ENCODE measurements at regions not wholly inside any gene's neighbourhood (a gene's known extent, or its start where the extent isn't known, plus 50 kb on each side); places are given as distances from the start of the nearest gene placed in this dataset.

- TF ChIP-seq, protein P1, sequence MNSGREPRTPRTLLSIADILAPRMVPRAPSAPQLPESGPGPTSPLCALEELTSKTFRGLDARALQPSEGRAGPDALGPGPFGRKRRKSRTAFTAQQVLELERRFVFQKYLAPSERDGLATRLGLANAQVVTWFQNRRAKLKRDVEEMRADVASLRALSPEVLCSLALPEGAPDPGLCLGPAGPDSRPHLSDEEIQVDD (CRISPR knock-in tag; IDR thresholded peaks at IDR 0.05; ENCODE audit: borderline replicate concordance), result no peak
- TF ChIP-seq HNF1B (CRISPR knock-in tag; IDR thresholded peaks at IDR 0.05), result no peak
- TF ChIP-seq CHD2 (IDR thresholded peaks at IDR 0.05; ENCODE audit: low read depth, low read length), result no peak
- no peak for TF ChIP-seq SAP130 (CRISPR knock-in tag; IDR thresholded peaks at IDR 0.05; ENCODE audit: low read depth)
- no peak for TF ChIP-seq TRIM22 (IDR thresholded peaks at IDR 0.05)
- no peak for TF ChIP-seq BRD4 (CRISPR knock-in tag; IDR thresholded peaks at IDR 0.05)
- no peak for TF ChIP-seq SP1 (IDR thresholded peaks at IDR 0.05)
- no peak for TF ChIP-seq SP1 (CRISPR knock-in tag; IDR thresholded peaks at IDR 0.05)
- no peak for TF ChIP-seq ZC3H13 (CRISPR knock-in tag; IDR thresholded peaks at IDR 0.05)
- no peak for TF ChIP-seq ZNF569 (CRISPR knock-in tag; IDR thresholded peaks at IDR 0.05; ENCODE audit: borderline replicate concordance)
- peak; percentile 20; the same call in 1 of the 2 replicates for TF ChIP-seq NR2C2 (CRISPR knock-in tag; IDR thresholded peaks at IDR 0.05; ENCODE audit: borderline replicate concordance)
- no peak for TF ChIP-seq FOXO1 (CRISPR knock-in tag; IDR thresholded peaks at IDR 0.05)
- TF ChIP-seq ZNF496 (CRISPR knock-in tag; IDR thresholded peaks at IDR 0.05; ENCODE audit: insufficient replicate concordance), result no peak
- TF ChIP-seq TFAP4 (IDR thresholded peaks at IDR 0.05; ENCODE audit: borderline replicate concordance, low read depth), result 0 out of 2 replicates have a peak, but pooled peaks have one; percentile 14
- TF ChIP-seq, protein P2, sequence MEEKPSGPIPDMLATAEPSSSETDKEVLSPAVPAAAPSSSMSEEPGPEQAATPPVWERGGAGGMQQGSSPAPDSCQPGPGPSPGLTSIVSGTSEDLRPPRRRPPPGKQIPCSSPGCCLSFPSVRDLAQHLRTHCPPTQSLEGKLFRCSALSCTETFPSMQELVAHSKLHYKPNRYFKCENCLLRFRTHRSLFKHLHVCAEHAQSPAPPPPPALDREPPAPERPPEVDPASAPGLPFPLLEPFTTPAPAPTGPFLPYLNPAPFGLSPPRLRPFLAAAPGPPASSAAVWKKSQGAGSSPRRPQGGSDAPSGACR (CRISPR knock-in tag; IDR thresholded peaks at IDR 0.05), result no peak
- peak; percentile 8; the same call in 1 of the 2 replicates for TF ChIP-seq ARID4A (CRISPR knock-in tag; IDR thresholded peaks at IDR 0.05; ENCODE audit: borderline replicate concordance)
- no peak for TF ChIP-seq NFKB2 (CRISPR knock-in tag; IDR thresholded peaks at IDR 0.05; ENCODE audit: borderline replicate concordance)
- no peak for TF ChIP-seq JUNB (CRISPR knock-in tag; IDR thresholded peaks at IDR 0.05; ENCODE audit: borderline replicate concordance)
- no peak for TF ChIP-seq ZNF790 (CRISPR knock-in tag; IDR thresholded peaks at IDR 0.05; ENCODE audit: borderline replicate concordance)
- TF ChIP-seq ZNF775 (CRISPR knock-in tag; IDR thresholded peaks at IDR 0.05; ENCODE audit: borderline replicate concordance), result no peak
Measured at GRCh38 chr1:234970731-234971476, 157.7 kb downstream of the TOMM20 start (continued).
